ENCODE measurements at regions not wholly inside any gene's neighbourhood (a gene's known extent, or its start where the extent isn't known, plus 50 kb on each side); places are given as distances from the start of the nearest gene placed in this dataset.

- DNase-seq = no peak
- TF ChIP-seq CTCF (IDR thresholded peaks at IDR 0.05) (no peak), POLR2A (IDR thresholded peaks at IDR 0.05) (no peak)
- no peak overlapping the region for H3K27ac ChIP-seq
- no peaks in the 10 kb centered on the region for H3K27me3 ChIP-seq
- H3K9me3 ChIP-seq = no peaks in the 10 kb centered on the region
- no peaks in the 10 kb centered on the region for H3K36me3 ChIP-seq
- intact Hi-C loops (cut with DNase I) = no loop called here
- 63 to 84% methylated on average over 3 of the region's 3 CpGs for WGBS, 2 donors
- H3K4me1 ChIP-seq = peaks cover 0 to 10% (median 0%) of the 10 kb centered on the region in 3 donors
- H3K4me3 ChIP-seq = no peak overlapping the region
Measured at GRCh38 chr1:224541072-224541790, 74.9 kb upstream of the CNIH3 start.

- Histone ChIP-seq H3K4me3 (no peak overlapping the region), H3K4me1 (peaks cover 0 to 10% (median 0%) of the 10 kb centered on the region in 3 donors), H3K9me3 (no peaks in the 10 kb centered on the region), H3K27me3 (no peaks in the 10 kb centered on the region), H3K36me3 (no peaks in the 10 kb centered on the region), H3K27ac (no peak overlapping the region)
- TF ChIP-seq POLR2A (IDR thresholded peaks at IDR 0.05) (no peak), CTCF (IDR thresholded peaks at IDR 0.05) (no peak)
- WGBS, 2 donors = 72 to 75% methylated on average over 5 of the region's 5 CpGs
- intact Hi-C loops (cut with DNase I) = no loop called here
- DNase-seq = no peak
Measured at GRCh38 chr1:224541901-224542630, 74.1 kb upstream of the CNIH3 start.

- no peak overlapping the region for H3K27ac ChIP-seq
- H3K4me3 ChIP-seq = no peak overlapping the region
- no peak for TF ChIP-seq CTCF (IDR thresholded peaks at IDR 0.05)
- TF ChIP-seq POLR2A (IDR thresholded peaks at IDR 0.05) = no peak
- H3K36me3 ChIP-seq = no peaks in the 10 kb centered on the region
- intact Hi-C loops (cut with DNase I) = no loop called here
- no peaks in the 10 kb centered on the region for H3K9me3 ChIP-seq
- H3K4me1 ChIP-seq = peaks cover 0 to 10% (median 0%) of the 10 kb centered on the region in 3 donors
- DNase-seq = no peak
- no peaks in the 10 kb centered on the region for H3K27me3 ChIP-seq
- WGBS, 2 donors = 46 to 48% methylated on average over 7 of the region's 7 CpGs
Measured at GRCh38 chr1:224542783-224543440, 73.2 kb upstream of the CNIH3 start.

DNA sequence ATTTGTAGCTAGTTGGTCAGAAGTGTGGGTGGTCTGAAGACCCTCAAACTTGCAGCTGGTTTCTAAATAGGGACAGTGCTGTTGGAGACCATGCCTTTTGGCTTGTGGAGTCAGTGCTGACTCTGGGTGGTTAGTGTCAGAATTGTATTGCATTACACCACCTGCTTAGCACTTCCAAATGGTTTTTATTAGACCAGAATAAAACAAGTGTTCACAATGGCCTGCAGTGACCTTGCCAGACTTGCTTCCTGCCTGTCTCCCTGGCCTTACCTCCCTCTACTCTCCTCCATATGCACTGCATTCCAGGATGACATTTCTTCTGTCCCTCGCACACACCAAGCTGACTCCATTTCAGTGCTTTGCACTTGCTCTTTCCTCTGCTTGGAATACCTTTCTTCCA lies 72.7 kb upstream of the CNIH3 start:
- H3K27me3 ChIP-seq = no peaks in the 10 kb centered on the region
- no peak for TF ChIP-seq CTCF (IDR thresholded peaks at IDR 0.05)
- TF ChIP-seq POLR2A (IDR thresholded peaks at IDR 0.05) = no peak
- H3K9me3 ChIP-seq = no peaks in the 10 kb centered on the region
- no peak overlapping the region for H3K27ac ChIP-seq
- no peaks in the 10 kb centered on the region for H3K36me3 ChIP-seq
- H3K4me3 ChIP-seq = no peak overlapping the region
- intact Hi-C loops (cut with DNase I) = no loop called here
- DNase-seq = no peak
- 91 to 100% methylated on average over 1 of the region's 1 CpG for WGBS, 2 donors
- H3K4me1 ChIP-seq = peaks cover 0 to 10% (median 0%) of the 10 kb centered on the region in 3 donors
